Urothelium cell line (cell line): ENCODE measurements at regions not wholly inside any gene's neighbourhood (a gene's known extent, or its start where the extent isn't known, plus 50 kb on each side); places are given as distances from the start of the nearest gene placed in this dataset.

Experiments
- DNase-seq: peaks from one replicate; pipeline ENCODE4 v3.0.0; 2011; ENCODE audit warnings: low spot score, mixed read lengths
- FAIRE-seq: peaks from 2 replicates; lab custom pipeline; 2011; peaks lifted over from hg19 to GRCh38; lab: Jason Lieb, UNC

DNA sequence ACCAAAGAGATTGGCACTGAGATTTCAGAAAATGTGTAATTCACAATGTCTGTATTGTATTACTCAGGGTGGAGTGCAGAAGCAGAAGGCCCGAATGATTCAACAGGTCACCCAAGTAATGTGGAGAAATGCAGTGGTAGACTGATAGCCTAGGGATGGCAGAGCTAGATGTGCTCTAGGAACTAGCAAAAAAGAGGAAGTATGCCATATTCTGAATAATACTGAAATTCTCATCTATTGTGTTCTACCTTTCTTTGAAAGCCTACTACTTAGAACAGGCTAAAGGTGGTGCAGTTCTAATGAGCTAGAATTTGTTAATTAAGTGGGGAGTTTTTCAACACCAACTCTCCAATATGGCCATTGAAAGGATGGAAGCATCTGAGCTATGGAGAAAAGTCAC, 1449.8 kb upstream of the MIR17HG start:
- DNase-seq, result no peak
- no peak for FAIRE-seq

DNA sequence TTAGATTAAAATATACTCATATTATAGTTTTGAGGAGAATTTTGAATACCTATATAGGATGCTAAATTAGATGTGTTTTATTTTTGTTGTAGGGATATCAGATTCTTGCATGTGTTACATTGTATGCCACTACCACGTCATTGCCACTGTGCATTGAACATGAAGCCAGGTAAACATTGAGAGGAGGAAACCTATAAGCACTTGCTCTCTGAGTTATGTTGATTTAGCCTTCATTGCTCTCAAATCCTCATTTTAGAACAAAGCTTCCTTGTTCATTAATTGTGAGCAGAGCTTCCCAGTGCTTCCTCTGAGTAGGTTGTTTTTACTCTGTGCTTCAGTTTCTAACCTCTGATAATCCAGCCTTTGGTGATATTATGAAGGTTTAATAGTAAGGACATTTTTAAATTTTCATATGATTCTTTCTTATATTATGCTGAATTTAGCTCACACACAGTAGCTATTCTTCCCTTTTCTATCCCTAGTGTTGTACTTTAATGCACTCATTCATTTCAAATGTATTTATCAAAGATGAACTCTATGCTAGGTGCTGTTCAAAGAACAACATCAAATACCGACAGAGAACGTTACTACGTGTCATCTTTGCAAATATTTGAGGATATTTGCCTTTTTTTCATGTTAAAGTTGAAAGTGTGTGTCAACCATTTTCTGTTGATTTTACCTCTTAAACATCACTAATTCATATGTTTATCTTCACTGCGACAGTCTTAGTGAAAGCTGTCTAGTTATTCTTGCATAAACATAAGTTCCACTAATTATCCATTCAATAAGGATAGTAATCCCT, 1448.0 kb upstream of the MIR17HG start:
- FAIRE-seq, result no peak
- DNase-seq, result no peak

DNA sequence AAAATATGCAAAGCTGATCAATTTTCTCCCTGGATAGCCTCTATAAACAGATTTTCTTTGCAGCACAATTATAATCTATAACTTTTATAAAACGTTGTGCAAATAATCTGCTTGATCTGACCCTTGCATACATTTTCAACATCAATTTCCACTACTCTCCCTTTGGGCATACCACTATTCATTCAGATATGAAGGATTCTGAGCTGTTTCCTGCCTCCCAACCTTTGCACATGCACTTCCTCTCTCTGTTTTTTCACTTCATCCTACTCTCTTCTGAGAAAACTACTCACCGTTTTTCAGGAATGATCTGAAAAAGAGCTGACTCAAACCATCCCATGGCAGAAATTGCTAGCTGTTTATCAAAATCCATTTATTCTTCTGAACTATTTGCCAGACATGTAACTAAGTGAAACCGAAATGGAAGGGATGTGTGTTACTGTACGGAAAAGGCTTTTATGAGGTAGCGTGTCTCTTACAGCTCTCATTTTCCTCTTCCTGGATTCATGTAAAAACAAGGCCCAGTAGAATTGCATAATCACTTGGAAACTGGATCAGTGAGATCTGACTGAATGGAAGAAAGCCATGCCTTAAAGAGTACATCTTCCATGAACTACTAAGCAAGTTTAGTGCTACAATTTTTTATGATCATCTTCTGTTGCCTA, 1447.3 kb upstream of the MIR17HG start:
- no peak for FAIRE-seq
- DNase-seq, result no peak

DNA sequence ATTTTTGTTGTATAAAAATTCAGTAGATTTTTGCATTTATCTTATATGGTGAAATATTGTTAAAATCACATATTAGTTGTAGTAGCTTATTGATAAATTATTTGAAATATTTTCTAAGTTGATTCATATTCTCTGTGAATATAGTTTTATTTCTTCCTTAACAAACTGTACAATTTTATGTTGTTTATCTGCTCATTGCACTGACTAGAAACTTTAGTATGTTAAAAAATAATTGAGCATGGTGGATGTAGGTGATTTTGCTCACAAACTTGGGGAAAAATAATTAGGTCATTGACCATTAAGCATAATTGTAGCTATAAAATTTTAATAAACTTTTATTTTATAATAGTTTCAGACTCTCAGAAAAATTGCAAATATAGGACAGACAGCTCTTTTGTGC, 1445.3 kb upstream of the MIR17HG start:
- DNase-seq (no peak), FAIRE-seq (no peak)

DNA sequence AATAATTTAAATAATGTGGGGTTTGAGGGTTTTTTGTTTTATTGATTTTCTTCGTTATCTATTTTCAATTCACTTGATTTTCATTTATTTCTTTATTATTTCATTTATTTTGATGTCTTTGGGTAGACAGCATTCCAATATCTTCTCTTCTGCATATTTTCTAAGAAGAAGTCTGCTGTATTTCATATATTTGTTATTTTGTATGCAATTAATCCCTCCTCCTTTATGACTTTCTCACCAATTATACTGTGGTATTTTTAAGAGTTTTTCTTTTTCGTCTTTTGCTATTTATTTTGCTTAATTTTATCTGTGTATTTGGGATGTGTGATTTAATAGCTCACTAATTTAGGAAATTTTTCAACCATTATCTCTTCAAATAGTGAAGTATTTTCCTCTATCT, 1444.4 kb upstream of the MIR17HG start:
- no peak for DNase-seq
- FAIRE-seq, result no peak

DNA sequence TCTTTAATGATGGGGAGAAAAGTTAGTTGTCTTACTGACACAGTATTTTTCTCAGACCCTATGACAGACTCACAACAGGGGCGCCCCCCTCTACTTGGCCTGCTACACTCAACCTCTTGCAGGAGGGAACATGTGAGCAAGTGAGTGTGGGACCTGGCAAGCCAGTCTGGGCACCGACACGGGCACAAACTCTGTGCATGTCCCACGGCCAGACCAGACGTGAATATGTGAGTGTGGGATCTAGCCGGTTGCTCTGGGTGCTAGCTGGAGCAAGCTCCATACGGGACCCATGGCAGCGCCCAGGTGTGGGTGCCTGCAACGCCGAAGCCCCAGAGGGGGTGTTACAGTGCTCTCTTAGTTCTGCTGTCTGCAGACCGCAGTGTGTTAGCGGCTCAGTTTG, 1437.3 kb upstream of the MIR17HG start:
- DNase-seq (no peak), FAIRE-seq (no peak)

DNA sequence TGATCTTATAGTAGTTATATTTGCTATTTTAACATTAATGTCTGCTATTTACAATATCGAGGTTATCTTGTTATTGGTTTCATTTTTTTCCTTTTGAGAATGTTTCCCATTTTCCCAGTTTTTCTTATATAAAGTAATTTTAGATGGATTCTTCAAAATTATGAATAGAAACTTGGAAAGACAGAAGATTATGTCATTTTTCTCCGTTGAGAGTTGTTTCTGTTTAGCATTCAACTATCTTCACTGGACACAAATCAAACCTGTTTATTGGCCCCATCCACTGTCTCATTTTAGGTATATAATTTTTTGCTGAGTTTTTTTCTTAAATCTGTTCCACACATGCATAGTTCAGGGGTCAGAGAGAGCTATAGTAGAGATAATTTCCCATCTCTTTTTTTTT, 1430.9 kb upstream of the MIR17HG start:
- DNase-seq (no peak), FAIRE-seq (no peak)

DNA sequence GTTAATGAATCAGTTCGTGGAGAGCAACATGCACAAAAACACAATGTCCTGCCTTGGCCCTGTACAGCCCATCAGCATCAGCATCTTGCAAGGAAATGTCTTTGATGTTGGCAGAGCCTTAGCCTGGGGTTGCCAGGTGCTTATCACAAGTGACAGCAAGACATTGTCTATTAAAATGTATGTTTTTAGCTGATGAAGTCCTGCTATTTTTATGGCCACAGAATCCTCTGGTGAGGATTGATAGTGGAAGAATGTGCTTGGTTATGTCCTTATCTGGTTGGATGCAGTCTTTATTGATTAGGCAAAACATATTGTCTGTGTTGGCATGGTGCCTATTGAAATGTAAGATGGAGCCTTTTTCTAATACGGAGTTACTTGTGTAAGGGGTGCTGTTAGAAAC, 1427.0 kb upstream of the MIR17HG start:
- DNase-seq (no peak), FAIRE-seq (no peak)

DNA sequence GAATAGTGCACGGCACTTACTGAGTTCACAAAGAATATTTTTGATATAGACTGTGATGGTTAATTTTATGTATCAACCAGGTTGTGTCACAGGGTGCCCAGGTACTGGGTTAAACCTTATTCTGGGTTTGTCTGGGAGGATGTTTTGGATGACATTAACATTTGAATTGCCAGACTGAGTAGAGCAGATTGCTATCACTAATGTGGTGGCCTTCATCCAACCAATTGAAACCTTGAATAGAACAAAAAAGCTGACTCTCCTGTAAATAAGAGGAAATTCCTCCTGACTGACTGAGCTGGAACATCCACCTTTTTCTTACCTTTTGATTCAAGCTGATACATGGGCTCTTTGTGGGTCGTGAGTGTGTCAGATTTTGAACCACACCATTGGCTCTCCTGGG, 1424.4 kb upstream of the MIR17HG start:
- no peak for DNase-seq
- FAIRE-seq, result no peak

DNA sequence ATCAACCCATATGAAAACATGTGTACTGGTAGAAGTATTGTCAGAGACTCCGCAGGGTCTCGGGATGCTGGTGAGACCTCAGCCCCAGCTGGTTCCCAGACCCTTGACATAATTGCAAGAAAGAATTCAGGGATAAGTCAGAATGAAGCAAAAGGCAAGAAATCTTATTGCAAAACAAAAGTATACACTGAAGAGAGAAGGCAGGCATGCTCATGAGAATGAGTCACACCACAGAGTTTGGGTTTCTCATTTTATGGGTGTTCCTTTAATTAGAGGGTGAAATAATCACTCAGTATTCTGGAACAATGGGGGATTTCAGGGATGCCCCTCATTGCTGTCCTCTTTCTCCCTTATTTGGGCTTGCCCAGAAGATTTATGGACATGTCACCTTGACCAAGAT, 1423.8 kb upstream of the MIR17HG start:
- FAIRE-seq, result no peak
- DNase-seq, result no peak

DNA sequence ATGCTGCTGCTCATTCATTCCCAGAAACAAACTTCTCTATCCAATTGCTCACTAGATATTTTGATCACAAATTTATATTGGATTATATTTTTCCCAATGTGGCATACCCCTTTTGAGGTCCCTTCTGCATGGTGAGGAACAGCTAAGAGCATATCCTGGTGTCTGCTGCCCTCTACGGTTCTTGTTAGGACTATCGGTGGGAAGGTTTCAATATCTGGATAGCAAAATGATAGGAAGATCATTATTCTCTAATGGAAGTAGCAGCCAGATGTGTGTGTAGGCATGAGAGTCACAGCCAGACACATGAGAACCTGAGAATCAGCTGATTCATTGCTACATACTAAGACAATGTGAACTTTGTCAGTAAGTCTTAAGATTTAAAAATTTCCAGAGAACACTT, 1422.4 kb upstream of the MIR17HG start:
- no peak for FAIRE-seq
- peak; percentile 10 for DNase-seq

DNA sequence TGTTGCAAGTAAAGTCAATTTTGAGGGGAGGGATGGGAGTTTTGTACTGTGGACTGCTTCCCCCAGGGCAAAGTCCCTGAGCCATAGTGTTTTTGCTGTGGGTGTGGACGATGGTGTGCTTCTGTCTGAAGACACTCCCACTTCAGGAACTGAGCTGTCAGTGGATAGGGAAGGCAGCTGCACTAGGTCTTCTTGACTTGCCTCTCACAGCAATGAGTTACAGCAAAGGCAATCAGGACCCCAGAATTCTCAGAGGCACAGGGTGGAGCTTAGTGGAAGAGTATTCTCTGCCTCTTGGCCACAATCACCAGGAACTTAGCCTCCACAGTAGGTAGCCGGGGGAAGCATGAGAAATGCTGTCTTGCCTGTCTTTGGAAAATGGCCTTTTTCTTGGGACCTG, 1416.6 kb upstream of the MIR17HG start:
- FAIRE-seq (no peak), DNase-seq (peak; percentile 1)

DNA sequence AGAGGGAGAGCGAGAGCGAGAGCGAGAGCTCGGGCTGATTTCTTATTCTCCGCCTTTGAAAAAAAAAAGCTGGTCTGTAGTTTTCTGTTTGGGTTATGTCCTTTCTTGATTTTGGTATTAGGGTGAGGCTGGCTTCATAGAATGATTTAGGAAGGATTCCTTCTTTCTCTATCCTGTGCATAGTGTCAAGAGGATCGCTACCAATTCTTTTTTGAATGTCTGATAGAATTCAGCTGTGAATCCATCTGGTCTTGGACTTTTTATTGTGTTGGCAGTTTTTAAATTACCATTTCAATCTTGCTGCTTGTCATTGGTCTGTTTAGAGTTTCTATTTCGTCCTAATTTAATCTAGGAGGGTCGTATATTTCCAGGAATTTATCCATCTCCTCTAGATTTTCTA, 1414.6 kb upstream of the MIR17HG start:
- no peak for FAIRE-seq
- no peak for DNase-seq

DNA sequence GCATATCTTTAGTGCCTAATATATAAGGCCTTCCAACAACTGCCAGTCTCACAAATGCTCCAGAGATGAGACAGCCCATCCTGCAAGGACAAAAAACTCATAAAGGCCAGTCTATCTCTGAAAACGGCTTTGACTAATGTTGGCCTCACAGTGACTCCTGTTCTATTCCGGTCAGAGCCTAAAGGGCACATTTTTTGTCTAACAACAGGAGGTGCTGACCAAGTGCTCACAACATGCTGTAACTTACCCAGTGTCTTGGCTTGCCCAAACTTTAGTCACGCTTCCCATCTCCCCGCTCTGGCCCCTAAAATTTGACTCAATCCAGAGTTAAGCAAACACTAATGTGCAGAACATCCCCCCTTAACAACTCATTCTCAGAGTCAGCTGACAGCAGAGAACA, 1411.2 kb upstream of the MIR17HG start:
- FAIRE-seq (no peak), DNase-seq (no peak)

DNA sequence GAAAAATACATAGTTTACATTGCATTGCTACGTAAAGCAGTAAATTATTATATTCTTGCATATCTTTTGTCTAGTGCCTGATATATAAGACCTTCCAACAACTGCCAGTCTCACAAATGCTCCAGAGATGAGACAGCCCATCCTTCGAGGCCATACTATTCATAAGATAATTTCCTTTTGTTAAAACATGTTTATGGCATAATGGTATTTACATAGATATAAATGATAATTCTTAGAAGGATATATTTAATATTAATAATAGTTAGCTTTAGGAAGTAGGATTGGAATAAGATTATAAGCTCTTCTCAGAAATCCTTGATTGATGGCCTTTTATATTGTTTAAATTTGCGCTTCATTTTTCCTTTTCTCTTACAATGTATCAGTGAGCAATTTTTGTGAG, 1410.1 kb upstream of the MIR17HG start:
- DNase-seq, result no peak
- no peak for FAIRE-seq

DNA sequence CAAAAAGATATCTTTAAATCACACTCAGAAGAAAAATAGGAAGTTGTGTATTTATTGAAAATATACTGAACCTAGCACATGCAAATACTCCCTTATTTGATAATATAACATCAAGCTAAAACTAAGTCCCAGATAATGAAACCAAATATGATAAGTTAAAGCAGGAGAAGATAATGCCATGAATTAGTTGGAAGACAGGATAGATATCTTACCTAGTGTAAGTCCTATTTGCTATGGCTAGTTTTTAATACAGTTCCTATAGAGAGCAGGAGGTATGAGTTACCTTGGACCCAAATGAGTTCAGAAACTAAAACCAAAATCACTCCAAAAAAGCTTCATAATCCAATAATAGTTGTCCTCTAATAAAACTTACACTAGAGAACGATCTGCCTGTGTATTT, 1407.1 kb upstream of the MIR17HG start:
- DNase-seq (no peak), FAIRE-seq (no peak)

DNA sequence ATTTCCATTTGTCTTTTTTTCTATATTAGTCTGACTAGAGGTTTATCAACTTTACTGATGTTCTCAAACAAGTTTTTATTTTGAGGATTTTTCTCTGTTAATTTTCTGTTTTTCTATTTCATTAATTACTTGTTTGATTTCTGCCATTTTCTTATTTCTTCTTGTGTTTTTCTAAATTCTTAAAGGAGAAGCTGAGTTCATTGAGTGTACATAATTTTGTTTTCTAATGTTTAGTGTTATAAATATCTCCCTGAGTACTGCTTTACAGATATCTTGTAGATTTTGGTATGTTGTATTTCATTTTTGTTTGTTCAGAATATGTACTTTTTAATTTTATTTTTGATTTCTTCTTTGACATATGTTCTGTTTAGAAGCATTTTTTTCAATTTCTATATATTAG, 1404.3 kb upstream of the MIR17HG start:
- FAIRE-seq (no peak), DNase-seq (no peak)

DNA sequence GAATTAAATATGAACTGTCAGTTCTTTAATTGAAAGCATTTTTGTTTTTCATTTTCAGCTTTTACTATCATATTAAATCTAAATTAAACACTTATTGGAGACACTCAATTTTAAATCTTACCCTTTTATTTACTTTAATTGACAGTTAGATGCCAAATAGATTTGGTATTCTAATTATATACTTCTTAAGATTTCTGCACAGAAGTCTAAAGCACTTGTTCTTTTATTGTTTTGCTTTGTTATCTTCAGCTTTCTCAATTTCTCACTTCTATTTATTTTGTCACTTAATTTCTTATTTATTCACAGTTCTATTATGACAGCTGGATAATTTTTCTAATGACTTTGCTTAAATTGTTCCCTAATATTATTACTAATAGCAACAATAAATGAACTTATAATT, 1397.3 kb upstream of the MIR17HG start:
- no peak for FAIRE-seq
- no peak for DNase-seq

DNA sequence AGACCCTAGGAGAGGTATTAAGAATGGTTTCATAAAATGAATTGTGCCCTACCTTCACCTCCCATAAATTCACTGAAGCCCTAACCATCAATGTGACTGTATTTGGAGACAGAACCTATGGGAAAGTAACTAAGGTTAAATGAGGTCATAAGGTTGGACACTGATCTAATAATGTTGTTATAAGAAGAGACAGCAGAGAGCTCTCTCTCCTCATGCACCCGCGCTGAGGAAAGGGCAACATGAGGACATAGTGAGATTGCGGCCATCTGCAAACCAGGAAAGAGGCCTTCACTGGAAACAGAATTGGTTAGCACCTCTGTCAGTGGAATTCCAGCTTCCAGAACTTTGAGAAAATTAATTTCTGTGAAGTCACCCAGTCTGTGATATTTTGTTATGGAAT, 1396.1 kb upstream of the MIR17HG start:
- no peak for FAIRE-seq
- no peak for DNase-seq

DNA sequence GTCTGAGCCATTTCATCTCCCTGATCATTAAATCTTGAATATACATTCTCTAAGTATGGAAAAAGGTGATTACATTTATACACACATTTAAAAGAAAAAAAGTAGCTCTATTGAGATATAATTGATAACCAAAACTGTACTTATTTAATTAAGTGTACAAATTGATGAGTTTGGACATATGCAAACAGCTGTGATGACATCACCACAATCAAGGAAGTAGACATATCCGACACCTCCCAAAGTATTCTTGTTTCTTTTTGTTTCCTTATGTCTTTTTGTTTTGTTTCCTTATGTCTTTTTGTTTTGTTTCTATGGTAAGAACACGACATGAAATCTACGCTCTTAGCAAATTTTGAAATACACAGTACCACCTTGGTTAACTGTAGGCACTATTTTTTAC, 1393.9 kb upstream of the MIR17HG start:
- FAIRE-seq (no peak), DNase-seq (no peak)

DNA sequence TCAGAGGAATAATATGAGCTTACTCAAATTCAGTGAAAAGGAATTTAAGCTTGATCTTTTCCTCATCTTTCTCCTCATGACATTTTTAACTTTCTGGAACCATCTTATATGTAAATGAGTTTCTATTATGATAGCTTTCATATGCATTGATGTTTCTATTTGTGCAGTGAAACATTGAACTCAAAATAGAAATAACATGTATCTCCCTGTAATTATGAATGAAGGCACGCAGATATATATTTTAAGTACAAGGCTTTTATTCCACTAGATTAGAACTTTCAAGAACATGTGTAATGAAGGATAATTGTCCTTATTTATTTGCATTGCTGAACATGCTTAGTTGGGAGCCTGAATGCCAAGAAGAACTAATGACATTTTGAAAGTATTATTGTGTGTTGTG, 1391.7 kb upstream of the MIR17HG start:
- FAIRE-seq (no peak), DNase-seq (no peak)

DNA sequence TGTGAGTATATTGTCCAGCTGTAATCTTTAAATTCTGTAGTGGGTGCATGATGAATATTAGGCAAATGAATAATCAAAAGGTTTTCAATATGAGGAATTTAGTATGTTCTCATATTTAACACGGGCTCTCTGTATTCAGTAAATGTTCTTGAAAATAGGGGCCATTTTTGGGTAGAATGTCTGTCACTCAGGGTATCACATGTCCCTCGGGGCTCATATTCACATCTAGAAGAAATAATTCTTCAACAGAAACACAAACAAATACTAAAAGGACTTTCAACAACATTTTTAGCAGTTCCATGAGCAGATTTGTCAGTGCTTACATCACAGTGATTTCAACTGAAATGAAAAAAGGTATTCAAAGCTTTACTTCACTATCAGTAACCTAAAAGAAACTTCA, 1388.4 kb upstream of the MIR17HG start:
- FAIRE-seq, result no peak

DNA sequence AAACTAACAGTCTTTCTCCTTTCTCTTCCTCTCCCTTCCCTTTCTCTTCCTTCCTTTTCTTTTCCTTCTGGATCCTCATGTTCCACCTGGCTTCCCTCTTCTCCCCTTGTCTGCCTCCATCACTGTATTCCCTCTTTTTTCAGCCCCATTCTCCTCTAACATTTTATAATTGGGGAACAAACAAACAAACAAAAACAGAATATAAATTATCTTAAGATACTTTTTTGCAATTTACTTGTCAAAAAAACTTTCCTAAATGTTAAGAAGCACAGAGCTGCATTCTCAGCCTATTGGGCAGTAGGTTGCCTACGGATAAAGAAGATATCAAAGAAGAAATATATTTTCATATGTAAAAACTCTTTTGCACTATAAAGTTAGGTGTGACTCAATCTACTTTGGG, 1382.2 kb upstream of the MIR17HG start:
- no peak for DNase-seq

More for the DNA sequence above, 1388.4 kb upstream of the MIR17HG start:
- no peak for DNase-seq

More for the DNA sequence above, 1382.2 kb upstream of the MIR17HG start:
- FAIRE-seq, result no peak
